T-helper 1 cell (primary cell): ENCODE measurements at regions not wholly inside any gene's neighbourhood (a gene's known extent, or its start where the extent isn't known, plus 50 kb on each side); places are given as distances from the start of the nearest gene placed in this dataset.
"Not testable (repeated sequence)": the region's sequence is repeated elsewhere in the genome, so short reads cannot be mapped to it uniquely, and the experiment has no call there.

Source experiments
- DNase-seq, 5 donors: peaks; one replicate each; pipeline ENCODE4 v3.0.0-alpha.2; 2012 to 2020

DNA sequence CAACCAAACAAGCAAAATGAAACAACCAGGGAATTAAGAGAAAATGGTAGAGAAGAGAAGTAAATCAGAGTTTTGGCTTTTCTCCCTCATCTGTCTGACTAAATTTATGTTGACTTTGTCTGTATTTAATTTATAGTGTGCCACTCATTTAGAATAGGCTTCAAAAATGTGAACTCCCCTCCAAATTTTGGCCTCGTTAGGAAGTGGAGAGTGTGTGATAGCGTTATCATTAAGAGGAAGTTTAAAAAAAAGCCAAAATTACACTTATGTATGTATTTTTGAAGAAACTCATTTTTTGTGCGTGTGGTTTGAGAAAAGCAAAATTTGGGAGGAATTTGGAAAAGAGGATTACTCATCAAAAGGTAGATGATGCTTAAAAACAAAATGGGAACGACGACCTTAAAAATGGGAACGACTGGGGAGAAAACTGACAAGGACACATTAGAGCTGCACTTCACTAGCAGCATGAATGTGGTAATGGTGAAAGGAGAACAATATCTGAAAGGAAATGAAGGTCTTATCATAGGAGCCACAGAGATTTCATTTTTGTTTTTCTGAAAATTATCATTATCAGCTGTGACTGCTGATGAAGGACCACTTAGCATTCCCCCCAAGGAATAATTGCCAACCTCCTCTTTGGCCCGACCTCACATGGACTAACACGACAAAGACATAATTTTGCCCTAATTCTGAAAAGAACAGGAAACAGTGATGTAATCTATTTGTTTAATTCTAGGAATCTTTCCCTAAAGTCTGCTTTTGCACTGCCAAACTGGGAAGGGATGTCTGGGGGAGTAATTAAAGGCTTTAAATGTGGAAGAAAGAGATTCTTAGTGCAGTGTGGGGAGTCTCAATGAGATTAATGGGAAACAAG, 163.2 kb upstream of the P2RY1 start:
- no peak for DNase-seq

DNA sequence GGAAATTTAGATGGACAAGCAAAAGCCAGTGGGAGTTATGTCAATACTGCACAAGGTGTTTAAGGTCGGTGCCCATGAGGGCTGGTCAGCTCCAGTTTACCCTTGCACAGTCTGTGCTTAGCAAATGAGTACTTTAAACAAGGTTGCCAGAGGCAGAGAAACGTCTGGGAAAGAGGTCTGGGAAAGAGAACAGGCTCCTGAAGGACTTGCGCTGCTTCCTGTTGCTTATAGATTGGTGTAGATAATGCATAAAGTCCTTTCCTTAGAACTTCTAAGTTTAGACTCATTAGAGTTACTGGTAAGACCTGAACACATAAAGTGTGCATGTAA, 162.6 kb upstream of the P2RY1 start:
- no peak for DNase-seq

DNA sequence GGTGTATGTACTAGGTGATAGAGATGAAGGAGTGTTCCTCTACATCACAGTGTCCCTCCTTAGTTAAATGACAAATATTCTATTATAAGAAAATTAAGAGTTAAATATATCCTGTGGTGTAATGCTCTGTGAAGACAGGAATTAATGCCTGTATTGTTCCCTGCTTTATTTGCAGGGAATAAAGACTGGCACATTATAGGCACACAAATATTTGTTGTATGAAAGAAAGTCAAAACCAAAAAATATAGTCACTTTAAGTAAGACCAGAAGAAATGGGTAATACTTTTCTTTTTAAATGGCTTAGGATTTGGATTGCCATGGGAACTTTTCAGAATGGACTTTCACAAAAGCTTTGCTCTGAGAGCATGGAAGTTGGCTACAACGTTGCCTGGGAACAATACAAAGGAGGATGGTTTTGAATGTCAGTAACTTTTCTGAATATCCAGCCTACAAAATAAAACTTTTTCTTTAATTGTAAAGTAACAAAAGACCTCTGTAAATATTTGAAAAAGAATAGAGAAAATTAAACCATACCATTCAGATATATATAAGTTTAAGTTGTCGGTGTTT, 158.0 kb upstream of the P2RY1 start:
- no peak for DNase-seq

DNA sequence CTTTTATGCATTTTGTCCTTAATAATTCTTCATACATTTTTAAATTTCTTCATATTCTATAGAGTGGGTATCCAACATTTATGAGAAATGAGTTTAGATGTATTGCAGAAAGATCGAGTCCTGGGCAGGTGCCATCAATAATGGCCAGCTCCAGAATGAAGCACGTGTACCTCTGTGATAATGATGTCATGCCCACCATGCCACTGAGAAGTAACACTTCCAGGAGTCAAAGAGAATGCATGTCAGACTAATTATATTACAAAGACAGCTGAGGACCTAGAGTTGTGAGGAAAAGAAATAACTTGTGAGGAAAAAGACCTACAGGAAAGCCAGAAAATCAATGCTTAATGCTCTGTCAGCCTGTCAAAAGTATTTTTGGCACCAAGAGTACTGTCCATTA, 157.4 kb upstream of the P2RY1 start:
- DNase-seq = no peak

DNA sequence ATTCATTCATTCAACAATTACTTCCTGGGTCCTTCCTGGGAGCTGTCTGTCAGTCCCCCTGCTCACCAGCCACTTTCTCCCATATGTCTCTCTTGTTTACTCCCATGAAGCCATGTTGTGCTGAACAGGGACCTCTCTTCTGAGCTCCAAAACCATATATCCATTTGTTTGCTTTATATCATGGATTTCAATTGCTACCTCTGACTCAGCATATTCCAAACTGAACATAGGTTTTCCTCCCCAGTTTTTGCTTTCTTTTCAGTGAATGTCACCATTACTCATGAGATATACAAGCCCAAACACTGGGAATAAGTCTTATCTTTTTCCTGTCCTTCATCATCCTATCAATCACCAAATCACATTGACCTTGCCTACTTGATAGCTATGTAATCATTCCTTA, 152.5 kb upstream of the P2RY1 start:
- no peak for DNase-seq

DNA sequence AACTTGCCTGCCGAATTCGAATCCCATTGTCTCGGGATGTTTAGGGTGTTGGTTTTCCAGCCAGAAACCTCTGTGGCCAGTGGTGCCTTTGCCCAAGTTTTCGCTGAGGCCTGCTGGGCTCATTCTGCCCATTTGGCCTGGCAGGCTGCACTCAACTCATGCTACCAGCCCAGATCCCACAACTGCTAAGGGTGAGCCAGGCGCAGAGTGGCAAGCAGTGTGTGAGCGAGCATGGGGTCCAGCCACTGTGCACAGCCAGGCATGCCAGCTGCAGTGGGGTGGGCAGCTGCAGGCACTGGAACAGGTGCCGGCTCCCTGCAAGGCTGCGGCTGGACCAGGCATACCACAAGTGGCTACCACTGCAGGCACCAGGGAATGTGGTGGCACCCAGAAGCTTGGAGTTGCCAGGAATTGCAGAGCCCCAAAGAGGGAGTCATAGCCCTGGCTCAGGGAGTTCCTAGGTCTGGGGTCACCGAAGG, 151.4 kb upstream of the P2RY1 start:
- no peak for DNase-seq

DNA sequence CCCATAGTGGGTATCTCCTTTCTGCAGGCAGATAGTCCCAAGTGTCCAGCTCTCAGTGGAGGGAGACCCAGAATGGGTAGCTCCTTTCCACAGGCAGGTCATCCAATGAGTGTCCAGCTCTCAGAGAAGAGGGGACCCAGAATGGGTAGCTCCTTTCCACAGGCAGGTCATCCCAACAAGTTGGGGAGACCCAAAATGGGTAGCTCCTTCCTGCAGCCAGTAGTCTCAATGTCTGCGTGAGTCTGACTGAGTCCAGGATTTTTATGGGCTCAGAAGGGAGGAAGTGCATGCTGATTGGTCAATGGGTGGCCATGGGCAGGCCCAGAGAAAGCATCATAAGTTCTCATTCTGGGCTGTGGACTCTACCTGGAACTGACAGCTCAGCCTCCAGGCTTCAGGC, 150.7 kb upstream of the P2RY1 start:
- no peak for DNase-seq

DNA sequence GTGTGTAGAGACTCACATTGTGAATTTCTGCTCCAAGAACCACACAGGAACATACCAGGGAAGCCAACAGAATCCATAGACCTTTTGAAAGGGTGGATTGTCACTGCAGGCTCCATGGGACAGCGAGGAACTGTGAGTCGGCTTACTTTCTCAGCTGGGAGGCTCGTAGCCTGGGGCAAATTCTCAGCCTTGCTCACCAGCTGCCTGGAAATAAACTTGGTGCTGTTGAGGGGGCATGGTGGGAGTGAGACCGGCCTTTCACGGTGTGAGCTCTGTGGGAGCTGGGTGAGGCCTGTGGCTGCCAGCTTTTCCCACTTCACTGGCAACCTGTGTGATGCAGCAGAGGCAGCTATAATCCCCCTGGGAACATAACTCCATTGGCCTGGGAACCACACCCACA, 146.6 kb upstream of the P2RY1 start:
- DNase-seq = no peak

DNA sequence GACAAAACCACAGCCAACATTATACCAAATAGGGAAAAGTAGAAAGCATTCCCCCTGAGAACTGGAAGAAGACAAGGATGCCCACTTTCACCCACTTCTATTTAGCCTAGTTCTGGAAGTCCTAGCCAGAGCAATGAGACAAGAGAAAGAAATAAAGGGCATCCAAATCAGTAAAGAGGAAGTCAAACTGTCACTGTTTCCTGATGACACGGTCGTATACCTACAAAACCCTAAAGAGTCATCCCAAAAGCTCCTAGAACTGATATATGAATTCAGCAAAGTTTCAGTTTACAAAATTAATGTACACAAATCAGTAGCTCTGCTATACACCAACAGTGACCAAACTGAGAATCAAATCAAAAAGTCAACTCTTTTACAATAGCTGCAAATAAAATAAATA, 142.6 kb upstream of the P2RY1 start:
- DNase-seq = not testable (repeated sequence)

DNA sequence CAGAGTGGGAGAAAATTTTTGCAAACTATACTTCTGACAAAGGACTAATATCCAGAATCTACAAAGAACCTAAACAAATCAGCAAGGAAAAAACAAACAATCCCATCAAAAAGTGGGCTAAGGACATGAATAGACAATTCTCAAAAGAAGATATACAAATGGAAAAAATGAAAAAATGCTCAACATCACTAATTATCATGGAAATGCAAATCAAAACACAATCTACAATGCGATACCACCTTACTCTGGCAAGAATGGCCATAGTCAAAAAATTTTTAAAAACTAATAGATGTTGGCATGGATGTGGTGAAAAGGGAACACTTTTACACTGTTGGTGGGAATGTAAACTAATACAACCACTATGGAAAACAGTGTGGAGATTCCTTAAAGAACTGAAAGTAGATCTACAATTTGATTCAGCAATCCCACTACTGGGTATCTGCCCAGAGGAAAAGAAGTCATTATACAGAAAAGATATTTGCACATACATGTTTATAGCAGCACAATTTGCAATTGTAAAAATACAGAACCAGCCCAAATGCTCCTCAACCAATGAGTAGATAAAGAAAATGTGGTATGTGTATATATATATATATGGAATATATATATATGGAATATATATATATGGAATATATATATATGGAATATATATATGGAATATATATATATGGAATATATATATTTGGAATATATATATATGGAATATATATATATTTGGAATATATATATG, 141.2 kb upstream of the P2RY1 start:
- not testable (repeated sequence) for DNase-seq

DNA sequence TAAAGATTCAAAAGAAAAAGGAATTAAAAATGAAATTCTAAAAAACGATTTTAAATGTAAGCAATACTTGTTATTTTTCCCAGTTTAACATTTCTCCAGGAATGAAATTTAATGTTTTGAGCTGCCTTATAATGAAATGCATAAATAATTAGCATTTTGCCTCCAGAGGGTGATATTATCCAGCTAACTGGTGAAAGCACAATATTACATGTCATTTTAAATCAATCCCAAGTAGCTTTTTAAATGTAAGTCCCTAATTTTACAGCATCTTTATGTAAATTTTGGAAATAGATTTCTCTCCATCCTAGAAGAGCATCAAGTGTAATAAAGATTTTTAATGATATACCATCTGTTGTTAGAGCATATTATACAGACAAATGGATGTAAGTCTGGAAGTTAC, 139.1 kb upstream of the P2RY1 start:
- no peak for DNase-seq

DNA sequence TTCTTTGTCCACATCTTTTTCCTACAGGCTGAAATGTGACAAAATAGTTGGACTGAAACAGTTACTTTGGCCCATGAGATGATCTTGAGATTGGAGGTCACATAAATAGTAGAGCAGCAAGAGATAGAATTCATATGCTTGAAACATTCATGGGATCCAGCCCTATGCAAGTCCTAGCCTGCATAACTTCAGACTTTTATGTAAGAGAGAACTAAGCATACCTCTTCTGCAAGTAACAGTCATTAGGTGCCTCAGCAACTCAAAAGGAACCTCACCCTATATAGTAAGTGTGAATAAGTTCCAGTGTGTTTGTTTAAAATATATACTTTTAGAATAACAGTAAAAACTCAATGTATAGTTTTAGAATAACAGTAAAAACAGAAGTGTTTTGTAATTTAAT, 138.0 kb upstream of the P2RY1 start:
- DNase-seq = no peak

DNA sequence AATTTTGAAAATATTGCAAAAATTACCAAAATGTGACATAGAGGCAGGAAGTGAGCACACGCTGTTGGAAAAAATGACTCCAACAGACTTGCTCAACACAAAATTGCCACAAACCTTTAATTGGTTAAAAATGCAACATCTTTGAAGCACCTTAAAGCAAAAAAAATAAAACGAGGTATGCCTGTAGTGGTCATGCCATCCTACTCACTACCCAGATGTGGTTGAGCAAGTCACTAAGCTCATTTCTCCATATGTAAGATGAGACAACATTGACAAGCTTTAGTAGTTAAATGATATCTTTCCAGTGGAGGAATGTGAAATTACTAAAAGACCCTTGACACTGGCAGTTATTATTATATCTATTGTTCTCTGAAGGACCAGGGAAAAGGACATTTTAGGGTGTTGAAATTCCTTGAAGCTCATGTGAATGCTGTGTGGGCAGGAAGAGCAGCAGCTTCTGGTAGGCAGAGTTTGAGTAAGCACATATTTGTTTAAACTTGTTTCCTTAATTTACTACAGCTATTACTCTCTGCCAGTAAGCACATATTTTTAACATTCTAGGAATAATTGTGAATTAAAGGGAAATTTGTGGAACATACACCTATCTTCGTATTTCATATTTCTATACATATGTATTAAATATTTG, 131.6 kb upstream of the P2RY1 start:
- no peak for DNase-seq

DNA sequence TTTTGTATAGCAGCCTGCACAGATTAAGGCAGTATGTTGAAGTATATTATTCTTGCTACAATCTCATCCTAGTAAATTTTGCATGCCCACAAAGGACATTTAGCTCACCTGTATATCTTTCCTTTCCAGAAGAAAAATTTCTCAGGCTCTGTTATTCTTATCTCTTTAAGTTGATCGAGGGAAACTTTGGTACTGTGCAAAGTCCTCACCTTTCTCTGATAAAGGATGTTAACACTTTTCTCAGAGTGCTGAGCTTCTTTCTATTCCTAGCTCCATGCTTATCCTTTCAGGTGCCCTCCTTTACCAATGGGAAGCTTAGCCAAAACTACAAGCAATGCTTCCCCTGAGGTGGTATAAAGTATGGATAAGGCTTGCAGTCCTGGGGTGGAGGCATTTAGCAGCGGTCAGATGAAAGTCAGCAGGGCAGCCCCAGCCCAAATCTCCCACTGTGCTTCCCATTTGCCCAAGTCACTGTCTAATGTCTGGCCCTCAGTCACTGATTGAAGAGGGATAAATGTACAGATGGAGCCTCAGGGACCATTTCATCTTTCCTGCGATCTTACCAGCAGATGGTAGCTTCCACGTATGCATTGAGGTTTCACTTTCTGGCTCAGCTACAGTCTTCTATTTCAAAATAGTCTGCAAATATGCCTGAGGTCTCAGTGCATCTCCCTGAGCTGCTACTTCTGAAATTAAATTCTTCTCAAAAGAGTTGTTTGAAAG, 127.8 kb upstream of the P2RY1 start:
- no peak for DNase-seq

DNA sequence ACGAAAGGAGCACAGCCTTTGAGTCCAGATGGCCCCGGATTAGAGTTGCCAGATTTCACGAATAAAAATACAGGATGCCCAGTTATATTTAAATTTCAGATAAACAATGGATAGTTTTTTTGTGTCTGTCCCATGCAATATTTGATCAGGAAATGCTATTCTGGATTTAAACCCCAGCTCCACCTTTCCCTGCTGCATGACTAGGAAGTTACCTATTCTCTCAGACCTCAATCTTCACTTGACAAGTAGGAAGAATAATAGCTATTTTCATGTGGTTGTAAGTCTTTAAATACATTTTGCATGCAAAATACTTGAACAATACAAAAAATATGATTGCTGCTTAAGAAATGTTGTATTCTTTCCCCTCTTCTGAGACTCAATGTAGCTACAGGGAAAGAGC, 125.3 kb upstream of the P2RY1 start:
- no peak for DNase-seq

DNA sequence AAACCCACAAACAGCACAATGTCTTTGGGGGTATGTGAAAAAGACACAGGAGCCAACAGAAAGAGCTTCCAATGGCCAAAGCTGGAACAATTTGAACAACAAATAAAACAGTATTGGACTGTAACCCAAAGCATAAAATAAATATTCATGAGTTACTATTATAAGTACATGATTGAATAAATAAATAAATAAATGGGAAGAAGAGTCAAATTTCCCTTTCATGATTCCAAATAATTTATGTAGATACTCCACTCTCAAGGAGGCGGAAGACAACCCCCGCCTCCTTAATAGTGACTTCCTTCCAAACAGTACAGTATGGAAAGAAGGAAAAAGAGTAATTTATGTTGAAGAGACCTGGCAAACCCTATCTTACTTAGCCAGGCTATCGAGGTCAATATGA, 124.4 kb upstream of the P2RY1 start:
- DNase-seq = no peak

DNA sequence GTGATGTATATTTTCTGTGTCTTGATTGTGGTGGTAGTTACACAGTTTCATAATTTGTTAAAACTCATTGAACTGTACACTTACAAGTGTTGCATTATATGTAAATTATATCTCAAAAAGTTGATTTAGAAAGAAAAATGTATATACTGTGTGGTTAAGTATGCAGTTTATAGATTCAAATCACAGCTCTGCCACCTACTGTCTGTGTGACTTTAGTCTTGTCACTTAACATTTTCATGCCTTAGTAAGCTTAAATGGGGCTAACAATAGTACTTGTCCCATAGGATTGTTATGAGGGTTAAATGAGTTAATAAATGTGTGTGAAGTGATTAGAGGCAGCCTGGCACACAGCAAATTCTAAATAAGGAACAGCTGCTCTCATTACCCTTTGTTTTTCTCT, 120.9 kb upstream of the P2RY1 start:
- DNase-seq = no peak

DNA sequence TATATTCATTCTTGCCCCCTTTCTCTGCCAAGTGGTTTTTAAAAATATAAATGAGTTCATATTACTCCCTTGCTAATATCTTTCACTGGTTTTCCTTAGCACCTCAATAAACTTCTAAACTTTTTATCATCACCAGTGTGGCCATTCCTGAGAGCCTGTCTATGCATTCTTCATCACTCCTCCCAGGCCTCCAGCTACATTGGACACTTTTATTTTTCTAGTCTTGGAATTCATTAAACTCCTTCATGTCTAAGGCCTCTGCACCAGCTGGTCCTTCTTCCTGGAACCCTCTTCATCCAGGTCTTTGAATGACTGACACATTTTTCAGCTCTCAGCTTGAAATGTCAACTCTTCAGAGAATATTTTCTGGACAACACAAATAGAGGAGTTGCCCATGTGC, 120.4 kb upstream of the P2RY1 start:
- no peak for DNase-seq

DNA sequence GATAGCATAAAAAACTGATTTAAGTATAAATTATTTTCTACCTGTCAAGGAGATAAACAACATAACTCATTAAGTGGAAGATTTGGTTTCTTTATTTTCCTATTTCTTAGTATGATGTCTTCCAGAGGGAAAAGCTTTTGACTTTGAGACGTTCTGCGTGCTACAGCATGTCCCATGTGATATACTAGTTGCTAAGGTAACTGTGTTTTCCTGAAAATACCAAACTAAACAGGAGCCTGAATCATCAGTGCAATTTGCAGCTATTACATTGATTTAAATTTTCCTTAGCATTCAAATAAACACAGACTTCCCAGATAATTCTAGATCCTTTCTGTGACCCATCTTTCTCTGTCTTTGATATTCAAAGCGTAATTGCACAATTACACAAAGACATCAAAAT, 117.7 kb upstream of the P2RY1 start:
- no peak for DNase-seq

DNA sequence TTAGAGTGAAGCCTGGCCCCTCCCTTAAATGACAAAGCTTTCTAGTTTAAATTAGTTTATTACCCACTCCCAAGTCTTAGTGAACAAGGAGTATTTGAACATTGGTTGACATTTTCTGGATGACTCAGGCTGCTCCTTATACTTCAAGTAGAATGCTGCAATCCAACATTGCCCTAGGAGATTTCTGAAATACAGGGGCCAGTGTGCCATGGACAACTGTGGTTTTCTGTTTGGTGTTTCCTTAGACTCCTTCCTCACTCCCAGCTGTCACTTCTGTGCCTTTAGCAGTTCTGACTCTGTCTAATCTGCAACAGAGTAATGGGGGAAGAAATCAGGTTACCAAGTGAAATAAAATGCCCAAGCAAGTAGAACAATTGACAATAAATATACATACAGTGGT, 116.1 kb upstream of the P2RY1 start:
- DNase-seq = no peak

DNA sequence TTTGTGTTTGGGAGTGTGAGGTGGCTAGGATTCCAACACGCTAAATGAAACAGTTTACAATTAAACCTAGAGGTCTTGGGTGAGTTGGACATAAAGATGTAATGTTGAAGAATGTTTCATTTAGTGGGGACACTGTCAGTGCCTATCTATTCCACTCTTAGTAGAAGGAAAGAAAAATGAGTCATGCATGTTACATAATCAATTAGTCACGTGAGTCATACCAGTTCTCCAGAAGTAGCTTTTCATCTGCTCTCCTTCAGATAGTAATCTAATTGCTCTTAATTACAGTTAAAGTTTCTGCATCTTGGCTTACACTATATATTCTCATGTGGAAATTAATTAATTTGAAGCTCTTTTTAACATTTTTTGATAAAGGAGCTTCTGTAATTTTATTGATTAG, 115.7 kb upstream of the P2RY1 start:
- no peak for DNase-seq

DNA sequence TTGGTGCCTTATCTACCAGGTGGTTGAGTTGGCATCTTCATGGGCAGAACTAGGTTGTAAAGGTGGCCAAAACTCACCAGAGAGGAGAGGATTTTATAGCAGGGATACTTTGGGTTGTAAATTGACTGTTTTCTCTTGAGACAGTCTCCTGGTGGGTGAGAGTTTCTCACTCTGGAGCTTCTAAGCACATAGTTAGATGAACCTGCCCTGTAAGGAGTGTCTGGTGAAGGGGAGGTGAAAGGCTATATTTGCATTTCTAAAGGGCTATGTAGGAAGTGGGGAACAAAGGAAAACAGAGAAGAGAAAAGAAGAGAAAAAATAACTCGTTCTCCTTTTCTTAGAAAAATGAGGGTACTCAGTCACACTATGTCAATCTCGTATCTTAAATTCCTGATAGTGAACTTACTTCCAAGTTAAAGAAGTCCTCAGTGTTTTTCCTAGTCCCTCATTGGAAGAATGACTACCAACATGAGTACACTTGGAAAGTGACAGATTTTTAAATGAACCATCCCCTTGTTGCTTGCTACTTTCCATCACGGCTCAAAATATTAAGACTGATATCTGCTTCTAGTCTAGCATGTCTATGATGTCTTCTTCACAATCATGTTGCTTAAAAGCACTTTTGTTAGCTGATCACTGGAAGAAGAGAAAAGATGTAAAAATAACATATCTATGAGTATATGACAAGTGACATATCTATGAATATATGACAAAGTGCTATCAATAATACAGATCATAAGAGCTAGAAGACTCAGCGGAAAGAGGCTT, 113.8 kb upstream of the P2RY1 start:
- DNase-seq = no peak
